ENCODE measurements at regions not wholly inside any gene's neighbourhood (a gene's known extent, or its start where the extent isn't known, plus 50 kb on each side); places are given as distances from the start of the nearest gene placed in this dataset.

DNA sequence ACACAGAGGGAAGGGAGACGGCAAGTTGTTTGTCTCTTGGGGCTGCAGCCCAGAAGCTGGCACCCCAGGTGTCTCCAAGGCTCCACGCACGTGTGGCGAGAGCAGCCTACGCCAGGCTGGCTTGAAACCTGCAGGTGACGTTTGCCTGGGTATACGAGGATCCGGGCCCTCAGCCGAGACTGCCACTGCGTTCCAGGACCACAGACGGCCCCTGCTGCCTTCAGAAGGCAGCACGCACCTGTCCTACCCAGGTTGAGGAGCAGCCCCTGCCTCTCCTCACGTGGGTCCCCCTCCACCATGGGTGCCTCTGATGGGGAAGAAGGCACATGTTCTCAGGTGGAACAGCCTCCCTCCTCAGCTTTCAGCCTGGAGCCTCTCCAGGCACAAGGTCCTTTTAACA lies 75.3 kb upstream of the PRR20G start:
- no peak overlapping the region for H3K4me3 Mint-ChIP-seq (ENCODE audit: unreplicated experiment)
- DNase-seq (ENCODE audit: extremely low spot score, unreplicated experiment) = no peak
- no peak overlapping the region for H3K27ac Mint-ChIP-seq (ENCODE audit: unreplicated experiment)
- TF ChIP-seq, protein P1, sequence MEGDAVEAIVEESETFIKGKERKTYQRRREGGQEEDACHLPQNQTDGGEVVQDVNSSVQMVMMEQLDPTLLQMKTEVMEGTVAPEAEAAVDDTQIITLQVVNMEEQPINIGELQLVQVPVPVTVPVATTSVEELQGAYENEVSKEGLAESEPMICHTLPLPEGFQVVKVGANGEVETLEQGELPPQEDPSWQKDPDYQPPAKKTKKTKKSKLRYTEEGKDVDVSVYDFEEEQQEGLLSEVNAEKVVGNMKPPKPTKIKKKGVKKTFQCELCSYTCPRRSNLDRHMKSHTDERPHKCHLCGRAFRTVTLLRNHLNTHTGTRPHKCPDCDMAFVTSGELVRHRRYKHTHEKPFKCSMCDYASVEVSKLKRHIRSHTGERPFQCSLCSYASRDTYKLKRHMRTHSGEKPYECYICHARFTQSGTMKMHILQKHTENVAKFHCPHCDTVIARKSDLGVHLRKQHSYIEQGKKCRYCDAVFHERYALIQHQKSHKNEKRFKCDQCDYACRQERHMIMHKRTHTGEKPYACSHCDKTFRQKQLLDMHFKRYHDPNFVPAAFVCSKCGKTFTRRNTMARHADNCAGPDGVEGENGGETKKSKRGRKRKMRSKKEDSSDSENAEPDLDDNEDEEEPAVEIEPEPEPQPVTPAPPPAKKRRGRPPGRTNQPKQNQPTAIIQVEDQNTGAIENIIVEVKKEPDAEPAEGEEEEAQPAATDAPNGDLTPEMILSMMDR (IDR thresholded peaks at IDR 0.05) = no peak
- peaks cover 28% of the 10 kb centered on the region for H3K27me3 Mint-ChIP-seq (ENCODE audit: unreplicated experiment)
- no peaks in the 10 kb centered on the region for H3K36me3 Mint-ChIP-seq (ENCODE audit: unreplicated experiment)
- no peaks in the 10 kb centered on the region for H3K4me1 Mint-ChIP-seq (ENCODE audit: unreplicated experiment)
- no peaks in the 10 kb centered on the region for H3K9me3 Mint-ChIP-seq (ENCODE audit: unreplicated experiment)

DNA sequence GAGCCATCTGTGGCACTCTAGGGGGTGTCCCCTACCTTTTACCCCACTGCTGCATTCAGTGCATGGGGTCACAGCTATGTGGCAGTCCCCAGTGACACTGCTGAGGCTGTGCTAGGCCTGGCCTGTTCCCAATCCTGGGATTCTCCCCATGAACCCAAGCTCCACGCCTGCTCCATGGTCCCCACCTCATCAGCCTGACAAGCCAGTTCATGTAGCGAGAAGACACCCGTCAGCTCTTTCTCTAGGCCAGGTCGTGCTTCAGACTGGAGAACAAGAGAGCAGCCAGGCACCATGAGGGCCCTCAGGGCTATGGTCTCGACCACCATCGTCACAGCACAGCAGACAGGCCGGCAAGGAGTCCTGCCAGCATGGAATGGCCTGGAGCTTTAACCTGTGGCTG lies 72.8 kb upstream of the PRR20G start:
- H3K9me3 Mint-ChIP-seq (ENCODE audit: unreplicated experiment) = no peaks in the 10 kb centered on the region
- TF ChIP-seq, protein P1 (IDR thresholded peaks at IDR 0.05) = no peak
- H3K4me1 Mint-ChIP-seq (ENCODE audit: unreplicated experiment) = no peaks in the 10 kb centered on the region
- H3K27me3 Mint-ChIP-seq (ENCODE audit: unreplicated experiment) = peaks cover 16% of the 10 kb centered on the region
- no peak overlapping the region for H3K27ac Mint-ChIP-seq (ENCODE audit: unreplicated experiment)
- no peaks in the 10 kb centered on the region for H3K36me3 Mint-ChIP-seq (ENCODE audit: unreplicated experiment)
- DNase-seq (ENCODE audit: extremely low spot score, unreplicated experiment) = no peak
- no peak overlapping the region for H3K4me3 Mint-ChIP-seq (ENCODE audit: unreplicated experiment)

DNA sequence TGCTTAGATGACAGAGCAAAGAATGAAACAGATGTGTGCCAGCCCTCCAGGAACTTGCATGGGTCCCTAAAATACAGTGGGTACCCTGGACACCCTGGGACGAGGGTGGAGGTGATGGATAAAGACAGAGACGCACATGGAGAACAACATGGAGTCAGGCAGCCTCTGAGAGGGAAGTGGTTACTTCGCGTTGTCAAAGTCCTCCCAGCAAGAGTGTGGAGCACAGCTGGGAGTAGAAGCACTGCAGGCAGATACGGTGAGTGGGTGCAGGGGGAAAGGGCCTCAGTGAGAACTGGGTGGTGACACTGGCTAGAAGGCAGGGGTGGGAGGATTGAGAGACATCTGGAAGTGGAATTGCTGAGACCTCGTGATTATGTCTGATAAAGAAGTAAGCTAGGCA lies 70.8 kb upstream of the PRR20G start:
- H3K4me3 Mint-ChIP-seq (ENCODE audit: unreplicated experiment) = no peak overlapping the region
- DNase-seq (ENCODE audit: extremely low spot score, unreplicated experiment) = peak; percentile 60
- H3K9me3 Mint-ChIP-seq (ENCODE audit: unreplicated experiment) = no peaks in the 10 kb centered on the region
- no peak overlapping the region for H3K27ac Mint-ChIP-seq (ENCODE audit: unreplicated experiment)
- no peaks in the 10 kb centered on the region for H3K4me1 Mint-ChIP-seq (ENCODE audit: unreplicated experiment)
- H3K27me3 Mint-ChIP-seq (ENCODE audit: unreplicated experiment) = peaks cover 12% of the 10 kb centered on the region
- no peaks in the 10 kb centered on the region for H3K36me3 Mint-ChIP-seq (ENCODE audit: unreplicated experiment)
- TF ChIP-seq, protein P1 (IDR thresholded peaks at IDR 0.05) = no peak

DNA sequence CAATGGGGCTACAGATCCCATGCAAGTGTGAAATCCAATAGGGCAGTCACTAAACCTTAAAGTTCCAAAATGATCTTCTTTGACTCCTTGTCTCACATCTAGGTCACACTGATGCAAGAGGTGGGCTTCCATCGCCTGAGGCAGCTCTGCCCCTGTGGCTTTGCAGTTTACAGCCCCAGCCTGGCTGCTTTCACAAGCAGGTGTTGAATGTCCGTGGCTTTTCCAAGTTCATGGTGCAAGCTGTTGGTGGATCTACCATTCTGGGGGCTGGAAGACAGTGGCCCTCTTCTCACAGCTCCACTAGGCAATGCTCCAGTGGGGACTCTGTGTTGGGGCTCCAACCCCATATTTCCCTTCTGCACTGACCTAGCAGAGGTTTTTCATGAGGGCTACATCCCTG lies 68.5 kb upstream of the PRR20G start:
- TF ChIP-seq, protein P1 (IDR thresholded peaks at IDR 0.05) = no peak
- no peaks in the 10 kb centered on the region for H3K36me3 Mint-ChIP-seq (ENCODE audit: unreplicated experiment)
- H3K4me1 Mint-ChIP-seq (ENCODE audit: unreplicated experiment) = no peaks in the 10 kb centered on the region

DNA sequence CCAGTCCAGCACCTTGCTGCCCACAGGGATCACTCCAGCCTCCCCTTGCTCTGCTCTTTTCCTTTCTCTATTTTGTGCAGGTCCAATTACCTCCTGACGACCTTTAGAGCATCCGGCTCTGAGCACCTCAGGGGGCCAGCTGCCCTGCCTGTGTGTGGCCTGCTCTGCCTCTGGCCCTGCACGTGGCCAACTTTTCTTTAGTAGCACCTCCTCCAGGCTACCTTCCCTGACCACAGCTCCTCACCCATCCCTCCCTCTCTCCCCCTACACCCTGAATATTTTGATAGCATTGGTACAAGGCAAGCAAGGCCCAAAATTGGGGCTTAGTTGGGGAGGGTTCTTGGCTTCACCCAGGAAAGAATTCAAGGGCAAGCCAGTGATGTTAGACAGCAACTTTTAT lies 66.9 kb upstream of the PRR20G start:
- TF ChIP-seq, protein P1 (IDR thresholded peaks at IDR 0.05) = no peak
- Mint-ChIP-seq H3K27ac (ENCODE audit: unreplicated experiment) (no peak overlapping the region), H3K9me3 (ENCODE audit: unreplicated experiment) (no peaks in the 10 kb centered on the region), H3K36me3 (ENCODE audit: unreplicated experiment) (no peaks in the 10 kb centered on the region), H3K27me3 (ENCODE audit: unreplicated experiment) (peaks cover 22% of the 10 kb centered on the region), H3K4me3 (ENCODE audit: unreplicated experiment) (no peak overlapping the region), H3K4me1 (ENCODE audit: unreplicated experiment) (no peaks in the 10 kb centered on the region)
- peak; percentile 69 for DNase-seq (ENCODE audit: extremely low spot score, unreplicated experiment)

More for the DNA sequence above, 68.5 kb upstream of the PRR20G start:
- no peaks in the 10 kb centered on the region for H3K9me3 Mint-ChIP-seq (ENCODE audit: unreplicated experiment)
- peaks cover 22% of the 10 kb centered on the region for H3K27me3 Mint-ChIP-seq (ENCODE audit: unreplicated experiment)
- no peak overlapping the region for H3K4me3 Mint-ChIP-seq (ENCODE audit: unreplicated experiment)
- H3K27ac Mint-ChIP-seq (ENCODE audit: unreplicated experiment) = no peak overlapping the region
- peak; percentile 56 for DNase-seq (ENCODE audit: extremely low spot score, unreplicated experiment)

Measured in osteocyte (in vitro differentiated cells).